H1 (cell line): ENCODE measurements at regions not wholly inside any gene's neighbourhood (a gene's known extent, or its start where the extent isn't known, plus 50 kb on each side); places are given as distances from the start of the nearest gene placed in this dataset.

Source experiments
- CTCF ChIA-PET: fragments of 300-600 bp; sonication (Branson Sonifier 250); formaldehyde crosslinking; loops from one replicate; lab custom pipeline; 2021; ENCODE audit not compliant: partially characterized antibody; lab: Charles Lee
- POLR2A ChIA-PET: fragments of 300-600 bp; sonication (Branson Sonifier 250); formaldehyde crosslinking; loops from one replicate; lab custom pipeline; 2021; ENCODE audit warnings: inconsistent platforms; ENCODE audit not compliant: partially characterized antibody; lab: Charles Lee
- DNase-seq, 2 experiments: peaks; one replicate each; pipeline versions ENCODE4 v3.0.0 to v3.0.0-alpha.2; 2010 to 2022; ENCODE audit warnings: low spot score in 2 of 2, low read depth in 1 of 2, mixed read lengths in 1 of 2
- FAIRE-seq: peaks from 2 replicates; lab custom pipeline; 2011; peaks lifted over from hg19 to GRCh38; lab: Jason Lieb, UNC
- H2AFZ ChIP-seq: 2 replicates; pipeline ENCODE4 v1.8.1; 2012; ENCODE audit warnings: low read length, inconsistent platforms
- H2AK5ac ChIP-seq: 2 replicates; pipeline ENCODE4 v1.6.1; 2013; ENCODE audit warnings: low read depth, low read length
- H2BK120ac ChIP-seq: replicated peaks from 2 replicates; pipeline ENCODE3; 2013; ENCODE audit warnings: low read depth, low read length, inconsistent platforms
- H2BK12ac ChIP-seq: 2 replicates; pipeline ENCODE4 v1.6.1; 2013; ENCODE audit warnings: low read depth, low read length
- H2BK15ac ChIP-seq: 2 replicates; pipeline ENCODE4 v1.6.1; 2013; ENCODE audit warnings: low read length
- H2BK20ac ChIP-seq: 2 replicates; pipeline ENCODE4 v1.6.1; 2013; ENCODE audit warnings: low read length
- H2BK5ac ChIP-seq: 2 replicates; pipeline ENCODE4 v1.6.1; 2013; ENCODE audit warnings: low read depth, low read length
- H3K14ac ChIP-seq: 2 replicates; pipeline ENCODE4 v1.6.1; 2013; ENCODE audit warnings: inconsistent platforms; ENCODE audit not compliant: insufficient read length
- H3K18ac ChIP-seq: 2 replicates; pipeline ENCODE4 v1.6.1; 2013; ENCODE audit warnings: low read length; ENCODE audit errors: extremely low read depth
- H3K23ac ChIP-seq: 2 replicates; pipeline ENCODE4 v1.6.1; 2013; ENCODE audit warnings: inconsistent platforms; ENCODE audit not compliant: insufficient read length
- H3K23me2 ChIP-seq: 2 replicates; pipeline ENCODE4 v1.6.1; 2013; ENCODE audit warnings: low read depth, low read length
- H3K27ac ChIP-seq: 2 replicates; pipeline ENCODE4 v1.6.1; 2011; ENCODE audit warnings: low read depth, low read length, inconsistent platforms
- H3K27me3 ChIP-seq, 4 experiments: replicated peaks in 1 of 4; 1 replicate in 1 of 4; 2 replicates in 3 of 4; pipeline versions ENCODE4 v1.6.1 to v1.8.1; 2011 to 2013; ENCODE audit warnings: low read length in 3 of 4, mild to moderate bottlenecking in 3 of 4, inconsistent platforms in 2 of 4, mixed read lengths in 2 of 4, moderate library complexity in 1 of 4; ENCODE audit not compliant: control insufficient read depth in 3 of 4, insufficient read depth in 3 of 4; ENCODE audit errors: extremely low read depth in 1 of 4
- H3K36me3 ChIP-seq, 4 experiments: 2 replicates each; pipeline versions ENCODE4 v1.6.1 to v1.8.1; 2011 to 2013; ENCODE audit warnings: mild to moderate bottlenecking in 4 of 4, low read length in 3 of 4, moderate library complexity in 2 of 4, control low read depth in 1 of 4, inconsistent platforms in 1 of 4; ENCODE audit not compliant: insufficient read depth in 4 of 4, control insufficient read depth in 2 of 4
- H3K4ac ChIP-seq: replicated peaks from 2 replicates; pipeline ENCODE3; 2013; ENCODE audit warnings: low read length, low read depth, mixed read lengths, inconsistent platforms; ENCODE audit not compliant: insufficient read length
- H3K4me1 ChIP-seq, 4 experiments: replicated peaks in 1 of 4; 1 replicate in 1 of 4; 2 replicates in 3 of 4; pipeline versions ENCODE4 v1.6.1 to v1.8.1; 2011 to 2013; ENCODE audit warnings: low read length in 3 of 4, inconsistent platforms in 2 of 4, mixed read lengths in 1 of 4; ENCODE audit not compliant: insufficient read depth in 4 of 4, control insufficient read depth in 3 of 4
- H3K4me2 ChIP-seq, 2 experiments: 2 replicates each; pipeline versions ENCODE4 v1.6.1 to v1.8.1; 2011 to 2013; ENCODE audit warnings: low read depth in 2 of 2, low read length in 2 of 2, control low read depth in 1 of 2, inconsistent platforms in 1 of 2, mild to moderate bottlenecking in 1 of 2; ENCODE audit not compliant: insufficient read depth in 1 of 2
- H3K4me3 ChIP-seq, 4 experiments: fragments of 200-600, 300-600 bp in 1 of 4; sonication (generic), shearing (Covaris generic), sonication (Bioruptor Twin) in 1 of 4; 2 replicates each; pipeline versions ENCODE4 v1.5.1 to v1.8.1; 2011 to 2016; ENCODE audit warnings: low read length in 4 of 4, low read depth in 3 of 4, control low read depth in 2 of 4, inconsistent platforms in 2 of 4, mild to moderate bottlenecking in 2 of 4, mixed read lengths in 1 of 4, moderate library complexity in 1 of 4; ENCODE audit not compliant: insufficient read depth in 2 of 4; ENCODE audit errors: extremely low read depth in 1 of 4
- H3K56ac ChIP-seq: replicated peaks from 2 replicates; pipeline ENCODE3; 2013; ENCODE audit warnings: low read depth, mild to moderate bottlenecking, mixed read lengths, low read length, inconsistent platforms; ENCODE audit not compliant: insufficient read length
- H3K79me1 ChIP-seq: 2 replicates; pipeline ENCODE4 v1.6.1; 2013; ENCODE audit warnings: low read depth, low read length, control low read depth
- H3K79me2 ChIP-seq, 2 experiments: 2 replicates each; pipeline versions ENCODE4 v1.6.1 to v1.8.1; 2012 to 2013; ENCODE audit warnings: low read length in 2 of 2, mild to moderate bottlenecking in 2 of 2, inconsistent platforms in 1 of 2; ENCODE audit not compliant: insufficient read depth in 2 of 2, control insufficient read depth in 1 of 2
- H3K9ac ChIP-seq, 4 experiments: replicated peaks in 1 of 4; 1 replicate in 1 of 4; 2 replicates in 3 of 4; pipeline versions ENCODE4 v1.6.1 to v1.8.1; 2011 to 2013; ENCODE audit warnings: low read depth in 3 of 4, low read length in 3 of 4, control low read depth in 2 of 4, mild to moderate bottlenecking in 2 of 4, moderate library complexity in 2 of 4, inconsistent platforms in 1 of 4; ENCODE audit errors: extremely low read depth in 1 of 4
- H3K9me3 ChIP-seq, 2 experiments: 2 replicates each; pipeline versions ENCODE4 v1.6.1 to v1.8.1; 2012 to 2013; ENCODE audit warnings: mild to moderate bottlenecking in 2 of 2, moderate library complexity in 2 of 2, control low read depth in 1 of 2, inconsistent platforms in 1 of 2, low read depth in 1 of 2, low read length in 1 of 2, mixed read lengths in 1 of 2; ENCODE audit not compliant: insufficient read depth in 2 of 2
- H4K20me1 ChIP-seq, 2 experiments: replicated peaks in 1 of 2; 2 replicates each; pipeline versions ENCODE3 to v1.8.1; 2011 to 2013; ENCODE audit warnings: inconsistent platforms in 2 of 2, low read length in 2 of 2, mild to moderate bottlenecking in 1 of 2; ENCODE audit not compliant: insufficient read depth in 2 of 2, control insufficient read depth in 1 of 2
- H4K5ac ChIP-seq: 2 replicates; pipeline ENCODE4 v1.6.1; 2013; ENCODE audit warnings: low read length, low read depth, mixed read lengths, inconsistent platforms; ENCODE audit not compliant: insufficient read length
- H4K8ac ChIP-seq: 2 replicates; pipeline ENCODE4 v1.8.0; 2013; ENCODE audit warnings: mild to moderate bottlenecking, moderate library complexity, low read length, inconsistent platforms; ENCODE audit not compliant: insufficient read depth; ENCODE audit errors: extremely low read depth
- H4K91ac ChIP-seq: replicated peaks from 2 replicates; pipeline ENCODE3; 2013; ENCODE audit warnings: low read length, mixed read lengths, inconsistent platforms; ENCODE audit not compliant: insufficient read length
- TAF7 ChIP-seq: optimal IDR thresholded peaks from 2 replicates; pipeline ENCODE3; 2011; ENCODE audit warnings: low read depth, mild to moderate bottlenecking, inconsistent platforms, low read length, moderate library complexity, borderline replicate concordance
- WGBS, 2 experiments: shearing (Covaris generic) in 1 of 2; methylation state at CpG; one replicate each; pipeline versions ENCODE4 v1.1.6 to v1.1.7; 2013 to 2015; ENCODE audit warnings: low lambda C conversion rate in 2 of 2, mixed read lengths in 2 of 2, inconsistent platforms in 1 of 2, low coverage in 1 of 2, missing lambda C conversion rate in 1 of 2; ENCODE audit not compliant: insufficient replicate concordance in 2 of 2, insufficient coverage in 1 of 2, insufficient read length in 1 of 2; ENCODE audit errors: extremely low coverage in 1 of 2, missing lambda C conversion rate in 1 of 2; 5-methylcytosine and 5-hydroxymethylcytosine counted together

DNA sequence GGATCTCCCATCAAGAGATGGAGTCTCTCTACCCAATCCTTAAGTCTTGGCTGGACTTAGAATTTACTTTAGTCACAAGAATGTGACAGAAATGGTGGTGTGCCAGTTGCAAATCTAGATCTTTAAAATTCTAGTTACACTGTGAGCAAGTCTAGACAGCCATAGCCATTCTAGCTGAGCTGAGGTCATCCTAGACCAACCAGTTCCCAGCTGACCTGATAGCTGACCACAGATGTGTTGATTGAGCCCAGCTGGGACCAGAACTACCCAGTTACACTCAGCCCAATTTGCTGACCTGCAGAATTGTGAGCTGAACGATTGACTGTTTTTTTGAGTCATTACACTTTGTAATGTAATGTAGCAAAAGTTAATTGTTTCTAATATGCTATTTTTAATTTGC is 251.8 kb downstream of the ADGRL2 start:
- Histone ChIP-seq H3K4me2 (no peak overlapping the region), H2AFZ (no peak overlapping the region), H3K36me3 (no peaks in the 10 kb centered on the region), H3K23ac (no peak overlapping the region), H4K8ac (no peak overlapping the region), H4K20me1 (no peaks in the 10 kb centered on the region), H2BK15ac (no peak overlapping the region), H3K27me3 (no peaks in the 10 kb centered on the region), H3K4ac (no peak overlapping the region), H2AK5ac (no peak overlapping the region), H3K23me2 (no peaks in the 10 kb centered on the region), H3K9ac (no peak overlapping the region), H3K27ac (no peak overlapping the region), H2BK20ac (no peak overlapping the region), H3K9me3 (no peaks in the 10 kb centered on the region), H3K4me1 (no peaks in the 10 kb centered on the region), H3K79me2 (no peaks in the 10 kb centered on the region), H3K56ac (no peak overlapping the region), H3K18ac (no peak overlapping the region), H4K91ac (no peak overlapping the region), H3K14ac (no peak overlapping the region), H2BK12ac (no peak overlapping the region), H3K4me3 (no peak overlapping the region), H4K5ac (no peak overlapping the region), H2BK5ac (no peak overlapping the region), H2BK120ac (no peak overlapping the region), H3K79me1 (no peaks in the 10 kb centered on the region)
- no peak for TF ChIP-seq TAF7
- CTCF ChIA-PET: interaction anchor here (1.3 to 1.6 kb wide), 2 partner anchors 10 to 12 kb away, joined by 3 to 4 read pairs; no protein-coding TSS in a partner anchor
- DNase-seq: no peak
- FAIRE-seq: no peak
- POLR2A ChIA-PET: no interaction called here
- WGBS, 2 experiments: 88% methylated on average over 1 of the region's 1 CpG; no CpG with 5 or more reads in 1 of the 2 experiments
